PC-9 (cell line): ENCODE measurements at regions not wholly inside any gene's neighbourhood (a gene's known extent, or its start where the extent isn't known, plus 50 kb on each side); places are given as distances from the start of the nearest gene placed in this dataset.

Experiments used
- BruUV-seq: library from RNA; stranded (reverse); fragments of 400-500 nt; replicated peaks from 2 replicates; lab custom pipeline; 2021; lab: Mats Ljungman, UMichigan
- CTCF ChIA-PET: fragments of 300-600 bp; sonication (Branson Sonifier 250); formaldehyde crosslinking; loops from one replicate; lab custom pipeline; 2022; ENCODE audit warnings: antibody characterized with exemption; lab: Charles Lee
- POLR2A ChIA-PET: fragments of 300-600 bp; sonication (Branson Sonifier 250); formaldehyde crosslinking; loops from one replicate; lab custom pipeline; 2022; ENCODE audit warnings: antibody characterized with exemption; ENCODE audit not compliant: unreplicated experiment; lab: Charles Lee
- DNase-seq, 2 experiments: peaks; one replicate each; pipeline versions ENCODE4 v3.0.0 to v3.0.0-alpha.2; 2015 to 2022; ENCODE audit warnings: mixed read lengths in 1 of 2
- H2AFZ ChIP-seq: fragments of 200-600 bp; sonication (generic); 2 replicates; pipeline ENCODE4 v1.8.1; 2017; ENCODE audit warnings: antibody characterized with exemption
- H3F3A ChIP-seq: fragments of 200-600 bp; sonication (generic); 2 replicates; pipeline ENCODE4 v1.8.1; 2017; ENCODE audit warnings: antibody characterized with exemption, mild to moderate bottlenecking, low read depth; ENCODE audit not compliant: insufficient read depth
- H3K27ac ChIP-seq: fragments of 200-600 bp; sonication (generic); 2 replicates; pipeline ENCODE4 v1.6.1; 2016; ENCODE audit warnings: mixed run types
- H3K27me3 ChIP-seq: fragments of 200-600 bp; sonication (generic); 2 replicates; pipeline ENCODE4 v1.6.1; 2016; ENCODE audit warnings: low read depth, mixed run types; ENCODE audit not compliant: insufficient read depth
- H3K36me3 ChIP-seq: fragments of 200-600 bp; sonication (generic); 2 replicates; pipeline ENCODE4 v1.6.1; 2016; ENCODE audit warnings: low read depth, mixed run types
- H3K4me1 ChIP-seq: fragments of 200-600 bp; sonication (generic); replicated peaks from 2 replicates; pipeline ENCODE4 v1.6.1; 2016; ENCODE audit warnings: mixed run types; ENCODE audit not compliant: insufficient read depth
- H3K4me2 ChIP-seq: fragments of 200-600 bp; sonication (generic); 2 replicates; pipeline ENCODE4 v1.6.1; 2017; ENCODE audit warnings: mixed run types
- H3K4me3 ChIP-seq: fragments of 200-600 bp; sonication (generic); 2 replicates; pipeline ENCODE4 v1.6.1; 2016; ENCODE audit warnings: mixed run types
- H3K79me2 ChIP-seq: fragments of 200-600 bp; sonication (generic); 2 replicates; pipeline ENCODE4 v1.6.1; 2017; ENCODE audit warnings: low read depth, mixed run types
- H3K9me2 ChIP-seq: fragments of 200-600 bp; sonication (generic); 2 replicates; pipeline ENCODE4 v1.8.1; 2017; ENCODE audit warnings: mild to moderate bottlenecking; ENCODE audit not compliant: insufficient read depth
- H3K9me3 ChIP-seq: fragments of 200-600 bp; sonication (generic); 2 replicates; pipeline ENCODE4 v1.8.1; 2016; ENCODE audit warnings: low read depth; ENCODE audit not compliant: insufficient read depth
- H4K20me1 ChIP-seq: fragments of 200-600 bp; sonication (generic); 2 replicates; pipeline ENCODE4 v1.8.1; 2017; ENCODE audit not compliant: insufficient read depth
- EZH2 ChIP-seq: fragments of 200-600 bp; sonication (generic); IDR thresholded peaks from 2 replicates; pipeline ENCODE4 v1.8.0; 2017; ENCODE audit warnings: antibody characterized with exemption, low read depth
- intact Hi-C: fragments of 100-400 bp; cut with micrococcal nuclease; formaldehyde crosslinking; loops from one replicate; pipeline ENCODE4 v1.10.0; 2022; ENCODE audit not compliant: unreplicated experiment
- TF ChIP-seq, protein P1 (sequence below): fragments of 200-600 bp; sonication (generic); conservative IDR thresholded peaks from 2 replicates; pipeline ENCODE4 v1.6.1; 2017; ENCODE audit warnings: mixed run types, antibody characterized with exemption, mild to moderate bottlenecking, moderate library complexity

DNA sequence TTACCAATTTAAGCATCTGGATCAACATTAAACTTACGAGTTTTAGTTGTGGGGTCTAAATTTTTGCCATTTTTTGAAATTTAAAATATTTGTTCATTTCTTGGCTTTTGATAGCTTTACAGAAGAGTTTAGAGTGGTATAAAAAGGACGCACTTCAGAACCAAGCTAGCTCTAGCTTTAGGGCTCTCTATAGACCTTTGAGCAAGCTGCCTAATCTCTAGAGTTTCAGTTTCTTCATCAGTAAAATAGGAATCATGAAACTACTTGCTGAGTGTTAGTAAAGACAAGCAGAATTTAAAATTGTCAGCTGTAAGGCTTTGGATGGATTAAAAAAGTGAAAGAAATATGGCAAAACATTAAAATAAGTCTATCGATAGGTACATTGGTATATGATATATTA is 266.5 kb downstream of the IPMK start:
- Histone ChIP-seq H3K4me2 (no peak overlapping the region), H4K20me1 (no peaks in the 10 kb centered on the region), H2AFZ (no peak overlapping the region), H3F3A (no peaks in the 10 kb centered on the region), H3K9me2 (no peaks in the 10 kb centered on the region), H3K9me3 (no peaks in the 10 kb centered on the region), H3K4me3 (no peak overlapping the region), H3K27ac (no peak overlapping the region), H3K27me3 (no peaks in the 10 kb centered on the region), H3K79me2 (no peaks in the 10 kb centered on the region), H3K36me3 (no peaks in the 10 kb centered on the region), H3K4me1 (no peaks in the 10 kb centered on the region)
- intact Hi-C loops: no loop called here
- BruUV-seq: no TSS peak
- ChIA-PET POLR2A (no interaction called here), CTCF (no interaction called here)
- DNase-seq: no peak
- no peak for TF ChIP-seq EZH2
- TF ChIP-seq, protein P1, sequence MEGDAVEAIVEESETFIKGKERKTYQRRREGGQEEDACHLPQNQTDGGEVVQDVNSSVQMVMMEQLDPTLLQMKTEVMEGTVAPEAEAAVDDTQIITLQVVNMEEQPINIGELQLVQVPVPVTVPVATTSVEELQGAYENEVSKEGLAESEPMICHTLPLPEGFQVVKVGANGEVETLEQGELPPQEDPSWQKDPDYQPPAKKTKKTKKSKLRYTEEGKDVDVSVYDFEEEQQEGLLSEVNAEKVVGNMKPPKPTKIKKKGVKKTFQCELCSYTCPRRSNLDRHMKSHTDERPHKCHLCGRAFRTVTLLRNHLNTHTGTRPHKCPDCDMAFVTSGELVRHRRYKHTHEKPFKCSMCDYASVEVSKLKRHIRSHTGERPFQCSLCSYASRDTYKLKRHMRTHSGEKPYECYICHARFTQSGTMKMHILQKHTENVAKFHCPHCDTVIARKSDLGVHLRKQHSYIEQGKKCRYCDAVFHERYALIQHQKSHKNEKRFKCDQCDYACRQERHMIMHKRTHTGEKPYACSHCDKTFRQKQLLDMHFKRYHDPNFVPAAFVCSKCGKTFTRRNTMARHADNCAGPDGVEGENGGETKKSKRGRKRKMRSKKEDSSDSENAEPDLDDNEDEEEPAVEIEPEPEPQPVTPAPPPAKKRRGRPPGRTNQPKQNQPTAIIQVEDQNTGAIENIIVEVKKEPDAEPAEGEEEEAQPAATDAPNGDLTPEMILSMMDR: no peak

DNA sequence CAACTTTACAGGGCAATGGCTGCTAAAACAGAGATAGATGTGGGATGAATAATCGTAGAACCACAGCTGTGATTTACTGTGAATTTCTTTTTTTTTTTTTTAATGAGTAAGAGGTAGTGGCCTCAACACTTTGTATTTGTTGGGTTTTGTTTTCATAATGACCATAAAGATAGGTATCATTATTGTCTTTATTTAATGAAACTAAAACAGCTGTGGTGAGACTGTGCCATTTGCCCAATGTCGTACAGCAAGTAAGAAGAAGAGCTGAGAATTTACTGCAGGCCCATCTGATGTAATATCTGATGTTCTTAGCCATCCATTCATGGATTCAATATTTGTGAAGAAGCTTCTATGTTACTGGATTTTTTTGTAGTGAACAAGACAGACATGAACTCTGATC is 271.2 kb downstream of the IPMK start:
- no peak for DNase-seq
- BruUV-seq: no TSS peak
- Histone ChIP-seq H3K79me2 (no peaks in the 10 kb centered on the region), H4K20me1 (no peaks in the 10 kb centered on the region), H2AFZ (no peak overlapping the region), H3K9me2 (no peaks in the 10 kb centered on the region), H3K27ac (no peak overlapping the region), H3K27me3 (no peaks in the 10 kb centered on the region), H3K9me3 (no peaks in the 10 kb centered on the region), H3K4me3 (no peak overlapping the region), H3K4me2 (no peak overlapping the region), H3K36me3 (no peaks in the 10 kb centered on the region), H3F3A (no peaks in the 10 kb centered on the region), H3K4me1 (0 out of 2 replicates have a peak, but pooled peaks cover 9% of the 10 kb centered on the region)
- intact Hi-C loops: loop anchor here (10.0 kb wide), 1 partner anchor 282 kb away; no protein-coding TSS in a partner anchor
- CTCF ChIA-PET: no interaction called here
- POLR2A ChIA-PET: no interaction called here
- no peak for TF ChIP-seq EZH2
- TF ChIP-seq, protein P1: no peak

DNA sequence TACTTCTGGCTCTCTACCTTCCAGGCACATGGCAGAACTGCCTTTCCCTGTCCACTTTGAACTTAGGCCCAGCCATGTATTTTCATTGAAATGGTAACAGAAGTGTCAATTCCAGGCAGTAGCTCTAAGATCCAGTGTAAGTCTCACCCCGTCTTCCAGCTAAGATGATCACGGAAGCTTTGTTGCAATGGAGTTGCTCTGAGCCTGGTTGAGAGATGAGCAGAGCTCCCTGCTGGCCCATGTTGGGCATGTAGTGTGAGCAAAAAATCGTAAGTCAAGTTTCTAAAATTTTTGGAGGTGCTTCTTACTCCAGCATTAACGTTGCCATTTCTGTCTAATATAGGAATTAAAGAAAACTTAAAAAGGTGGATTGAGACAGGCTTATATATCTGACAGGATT is 274.4 kb downstream of the IPMK start:
- H2AFZ ChIP-seq: no peak overlapping the region
- intact Hi-C loops: loop anchor here (2.0 to 10.0 kb wide), 2 partner anchors 29 to 279 kb away; no protein-coding TSS in a partner anchor

More for the DNA sequence above, 274.4 kb downstream of the IPMK start:
- no peaks in the 10 kb centered on the region for H4K20me1 ChIP-seq
- no peak overlapping the region for H3K4me3 ChIP-seq
- H3K4me2 ChIP-seq: no peak overlapping the region
- no peaks in the 10 kb centered on the region for H3F3A ChIP-seq
- H3K4me1 ChIP-seq: 0 out of 2 replicates have a peak, but pooled peaks cover 9% of the 10 kb centered on the region
- no peaks in the 10 kb centered on the region for H3K9me3 ChIP-seq
- TF ChIP-seq, protein P1: no peak
- no peak for TF ChIP-seq EZH2
- ChIA-PET POLR2A (interaction anchor here (0.6 kb wide), 1 partner anchor 306 kb away, joined by 3 read pairs; no protein-coding TSS in a partner anchor), CTCF (no interaction called here)
- DNase-seq: no peak
- no peaks in the 10 kb centered on the region for H3K79me2 ChIP-seq
- no peaks in the 10 kb centered on the region for H3K36me3 ChIP-seq
- no peak overlapping the region for H3K27ac ChIP-seq
- no TSS peak for BruUV-seq
- H3K27me3 ChIP-seq: no peaks in the 10 kb centered on the region
- no peaks in the 10 kb centered on the region for H3K9me2 ChIP-seq
